SKM-1 treated with dmso at 0.1 percent for 144 hours (cell line): ENCODE measurements at regions not wholly inside any gene's neighbourhood (a gene's known extent, or its start where the extent isn't known, plus 50 kb on each side); places are given as distances from the start of the nearest gene placed in this dataset.

Experiments used
- DNase-seq: peaks from one replicate; lab custom pipeline; 2025; ENCODE audit not compliant: unreplicated experiment; lab: John Stamatoyannopoulos, UW

DNA sequence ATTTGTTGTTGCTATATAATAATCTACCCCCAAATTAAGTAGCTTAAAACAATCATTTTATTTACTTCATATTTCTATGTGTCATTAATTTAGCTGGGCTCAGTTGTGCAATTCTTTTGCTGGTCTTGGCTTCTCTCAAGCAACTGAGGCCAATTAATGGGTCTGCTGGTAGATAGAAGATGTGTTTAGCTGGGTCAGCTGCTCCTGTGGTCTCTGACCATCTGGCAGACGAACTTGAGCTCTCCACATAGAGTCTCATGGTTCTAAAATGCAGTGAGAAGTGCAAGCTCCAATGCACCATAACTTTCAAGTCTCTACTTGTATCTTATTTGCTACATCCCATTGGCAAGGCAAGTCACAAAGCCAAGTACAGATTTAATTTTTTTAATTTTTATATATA is 515.6 kb downstream of the ZIC1 start:
- DNase-seq, result no peak

DNA sequence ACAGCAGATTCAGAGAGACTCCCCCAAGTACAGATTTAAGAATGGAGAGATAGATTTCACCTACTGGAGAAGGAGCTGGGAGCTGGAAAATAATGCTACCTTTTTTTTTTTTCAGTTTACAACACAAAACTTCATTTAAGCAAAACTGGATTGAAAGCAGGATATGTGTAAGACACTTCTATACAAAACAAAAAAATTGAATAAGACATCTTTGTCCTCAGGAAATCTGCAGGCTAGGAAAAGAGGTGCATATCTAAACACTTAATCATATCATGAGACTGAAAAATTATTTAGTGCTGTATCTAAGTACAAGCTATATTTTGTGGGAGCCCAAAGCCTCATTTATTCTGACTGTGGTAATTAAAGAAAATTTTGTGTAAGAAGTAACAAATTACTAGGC is 516.1 kb downstream of the ZIC1 start:
- no peak for DNase-seq

DNA sequence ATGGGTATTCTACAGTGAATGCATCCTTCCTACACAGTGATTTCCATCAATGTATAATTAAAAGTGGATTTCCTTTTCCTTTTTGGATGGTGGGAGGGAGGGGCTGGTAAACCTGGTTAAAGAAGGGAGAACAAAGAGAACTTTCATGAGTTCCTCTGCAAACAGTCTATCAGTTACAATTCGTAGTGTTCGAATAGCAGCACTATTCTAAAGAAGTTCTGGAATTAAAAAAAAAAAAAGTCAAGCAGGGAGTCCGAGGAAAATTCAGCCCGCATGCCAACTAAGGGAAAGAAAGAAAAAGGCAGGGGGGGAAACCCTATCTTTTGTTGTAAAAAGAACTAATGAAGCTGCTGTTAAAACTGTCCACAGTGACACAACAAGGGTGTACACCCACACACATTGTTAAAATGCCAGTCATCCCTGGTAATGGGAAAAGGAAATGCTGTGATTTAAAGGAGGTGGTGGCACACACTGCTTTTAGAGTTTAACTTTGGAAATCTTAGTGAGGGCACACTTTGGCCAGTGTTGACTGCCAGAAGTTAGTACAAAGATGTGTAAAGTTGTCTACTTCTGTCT is 521.2 kb downstream of the ZIC1 start:
- no peak for DNase-seq

DNA sequence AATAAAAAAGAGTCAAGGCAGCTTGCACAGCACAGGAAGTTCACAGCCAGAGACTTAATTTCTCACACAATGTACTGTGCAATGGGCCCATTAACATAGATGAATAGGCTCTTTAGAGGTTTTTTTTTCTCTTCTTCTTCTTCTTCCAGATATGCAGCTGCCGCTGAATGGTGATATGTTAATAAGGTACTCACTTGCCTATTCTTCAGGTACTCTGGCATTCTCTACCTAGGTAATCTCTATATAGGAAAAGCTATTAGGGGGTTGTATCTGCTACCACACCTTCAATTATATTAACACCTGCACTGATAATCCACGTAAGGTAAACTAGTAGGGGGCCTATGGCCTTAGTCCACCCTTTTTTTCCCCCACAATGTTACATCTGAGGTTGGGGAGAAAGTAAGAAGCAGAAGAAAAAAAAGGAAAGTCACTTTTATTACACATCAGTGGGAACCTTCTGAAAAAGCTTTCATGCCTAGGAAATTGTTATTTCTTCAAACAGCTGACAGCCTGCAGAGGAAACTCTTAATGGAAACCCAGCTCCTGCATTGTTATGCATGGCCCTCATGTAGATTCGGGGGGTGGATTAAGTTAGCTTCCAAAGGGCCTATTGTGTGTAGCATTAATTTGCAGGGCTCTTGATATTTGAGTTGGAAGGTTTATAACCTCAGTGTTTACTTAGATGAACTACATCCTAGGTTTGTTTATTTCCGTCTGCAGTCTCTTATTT is 525.5 kb downstream of the ZIC1 start:
- no peak for DNase-seq

DNA sequence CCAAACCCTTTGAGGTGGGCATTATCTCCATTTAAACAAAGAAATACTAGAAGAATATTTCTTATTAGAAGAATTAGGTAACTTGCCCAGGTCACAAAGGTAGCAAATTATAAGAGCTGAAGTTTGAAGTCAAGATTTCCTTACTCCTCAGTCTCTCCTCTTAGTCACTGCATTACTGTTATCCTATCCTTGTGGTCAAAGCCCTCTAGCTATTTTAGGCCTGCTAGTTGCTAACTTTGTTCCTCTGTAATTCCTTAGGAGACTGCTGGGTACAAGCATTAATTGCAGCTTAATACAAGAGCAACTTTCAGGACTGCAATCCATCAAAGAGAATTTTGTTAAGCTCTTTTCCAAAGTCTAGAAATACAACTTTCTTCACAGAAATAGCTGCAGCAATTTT is 528.2 kb downstream of the ZIC1 start:
- DNase-seq, result no peak

DNA sequence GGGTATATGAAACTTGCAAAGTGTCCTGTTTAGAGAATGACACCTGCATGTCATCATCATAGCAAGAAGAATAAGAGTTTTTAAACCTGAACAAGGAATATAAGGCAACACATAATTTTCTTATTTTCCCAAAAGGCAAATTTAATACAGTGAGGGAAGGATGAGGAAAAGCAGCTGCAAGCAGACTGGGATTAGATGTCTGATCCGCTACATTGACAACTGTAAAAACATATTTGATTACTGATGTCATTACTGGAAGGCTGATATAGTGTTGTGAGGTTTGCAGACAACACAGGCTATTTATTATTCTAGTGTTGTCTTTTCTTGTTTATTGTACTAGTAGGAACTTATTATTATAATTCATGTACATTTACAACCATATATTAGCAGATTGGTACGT is 528.7 kb downstream of the ZIC1 start:
- DNase-seq, result no peak

DNA sequence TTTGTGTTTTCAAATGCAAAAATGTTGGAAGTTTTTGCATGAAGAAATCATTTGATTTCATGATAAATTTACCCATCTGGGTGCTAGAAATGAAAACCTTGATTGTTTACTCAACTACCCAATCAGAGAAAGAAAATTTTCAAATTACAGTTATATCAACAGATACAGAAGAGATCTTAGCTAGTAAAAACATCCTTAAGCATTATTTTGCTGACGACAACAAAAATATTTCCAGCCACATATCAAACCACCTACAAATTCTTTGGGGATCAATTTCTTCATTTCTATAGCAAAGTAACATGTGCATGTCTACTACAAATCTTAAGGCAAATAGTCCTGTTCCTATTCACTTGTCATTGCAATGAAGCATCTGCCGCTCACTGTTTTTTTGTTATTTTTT is 530.3 kb downstream of the ZIC1 start:
- DNase-seq, result no peak

DNA sequence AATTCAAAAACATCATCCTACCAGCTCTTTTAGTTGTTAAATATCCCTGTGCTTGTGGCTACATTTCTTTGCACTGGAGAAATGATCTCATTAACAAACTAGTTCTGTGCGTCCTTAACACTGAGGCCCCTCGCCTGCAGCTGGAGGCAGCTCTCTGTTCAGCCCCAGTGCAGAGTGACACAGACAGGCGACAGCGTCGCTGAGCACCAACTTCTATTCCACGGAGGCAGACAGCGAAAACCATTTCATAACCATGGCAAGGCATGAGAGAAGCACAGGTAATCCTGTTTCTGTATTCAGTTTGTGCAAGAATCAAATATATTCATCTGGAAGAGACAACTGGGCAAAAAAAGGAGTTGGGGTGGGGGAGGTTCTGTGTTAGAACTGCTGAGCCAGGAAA is 530.7 kb downstream of the ZIC1 start:
- DNase-seq, result no peak

DNA sequence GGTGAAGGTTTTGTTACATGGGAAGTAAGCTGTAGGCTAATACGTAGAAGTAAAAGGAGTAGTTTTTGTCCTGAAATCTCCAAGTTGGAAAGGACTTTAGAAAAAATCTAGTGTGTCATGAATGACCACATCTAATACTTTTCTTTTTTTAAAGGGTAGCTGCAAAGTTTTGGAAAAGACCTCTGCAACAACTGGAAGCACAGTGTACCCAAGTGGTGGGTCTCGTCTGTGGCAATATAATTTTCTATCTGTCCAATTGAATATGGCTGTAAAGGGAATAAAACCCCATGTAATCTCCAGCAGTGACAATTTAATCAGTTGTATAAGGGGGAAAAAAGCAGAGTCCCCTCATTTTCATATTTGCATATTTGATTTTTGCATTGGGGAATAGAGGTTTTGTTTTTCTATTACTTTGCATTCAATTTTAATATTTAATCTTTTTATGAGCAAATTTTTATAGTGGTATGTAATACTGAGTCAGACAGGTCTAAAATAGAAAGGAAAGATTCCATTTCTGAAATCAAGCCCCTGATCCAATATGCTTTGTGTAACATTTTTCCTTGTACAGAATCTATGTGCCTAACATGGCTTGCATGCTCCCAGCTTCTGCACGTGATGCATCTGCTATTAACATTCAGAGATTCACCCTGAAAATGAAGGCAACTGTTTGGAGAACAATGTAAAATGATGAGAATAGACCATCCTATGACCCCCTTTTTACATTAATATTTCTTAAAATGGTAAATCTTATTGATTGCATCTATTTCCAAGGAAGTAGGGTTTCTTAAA is 531.4 kb downstream of the ZIC1 start:
- no peak for DNase-seq

DNA sequence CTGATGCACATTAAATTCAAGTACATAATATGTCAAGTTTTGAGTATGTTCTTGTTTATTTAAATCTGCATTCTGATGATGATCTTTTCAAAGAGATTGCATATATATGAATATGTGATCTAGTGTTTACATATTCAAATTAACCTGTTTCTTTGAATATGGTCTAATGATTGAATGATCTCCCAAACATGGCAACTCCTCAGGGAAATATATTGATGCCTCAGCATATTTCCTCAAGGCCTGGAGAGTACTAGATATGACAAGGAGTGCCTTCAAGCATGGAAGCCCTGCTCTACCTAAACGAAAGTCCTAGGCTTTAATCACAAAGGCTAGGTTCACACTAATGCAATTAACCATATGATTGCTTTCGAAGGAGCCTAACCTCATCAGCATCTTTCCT is 532.8 kb downstream of the ZIC1 start:
- DNase-seq, result no peak

DNA sequence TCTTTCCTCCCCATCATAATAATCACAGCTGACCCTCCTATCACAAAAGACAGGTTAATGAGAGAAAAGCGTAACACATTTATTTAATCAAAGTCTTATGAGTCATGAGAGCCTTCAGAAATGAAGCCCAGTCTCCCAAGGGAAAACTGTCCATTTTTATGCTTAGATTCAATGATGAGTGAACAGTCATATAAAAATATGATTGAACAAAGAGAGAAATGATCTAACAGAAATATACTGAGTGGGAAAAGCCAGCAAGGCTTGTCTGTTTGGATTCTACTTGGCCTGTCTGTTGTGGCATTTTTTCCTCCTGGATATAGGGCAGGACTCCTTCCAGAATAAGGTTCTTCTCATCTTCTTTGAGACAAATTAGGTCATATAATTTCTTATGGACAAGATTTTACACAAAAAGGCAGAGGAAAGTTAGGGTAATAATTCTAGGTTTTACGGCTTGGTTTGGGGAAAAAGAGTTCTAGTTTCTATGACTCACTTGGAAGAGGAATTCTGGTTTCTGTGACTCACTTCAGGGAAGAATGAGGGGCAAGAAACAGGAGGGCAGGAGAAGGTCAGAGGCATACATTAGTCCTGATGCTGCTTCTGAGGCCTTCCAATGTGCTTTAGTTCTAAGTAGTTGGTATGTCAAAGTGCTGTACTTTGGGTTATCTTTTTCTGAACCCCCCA is 534.2 kb downstream of the ZIC1 start:
- DNase-seq, result no peak

DNA sequence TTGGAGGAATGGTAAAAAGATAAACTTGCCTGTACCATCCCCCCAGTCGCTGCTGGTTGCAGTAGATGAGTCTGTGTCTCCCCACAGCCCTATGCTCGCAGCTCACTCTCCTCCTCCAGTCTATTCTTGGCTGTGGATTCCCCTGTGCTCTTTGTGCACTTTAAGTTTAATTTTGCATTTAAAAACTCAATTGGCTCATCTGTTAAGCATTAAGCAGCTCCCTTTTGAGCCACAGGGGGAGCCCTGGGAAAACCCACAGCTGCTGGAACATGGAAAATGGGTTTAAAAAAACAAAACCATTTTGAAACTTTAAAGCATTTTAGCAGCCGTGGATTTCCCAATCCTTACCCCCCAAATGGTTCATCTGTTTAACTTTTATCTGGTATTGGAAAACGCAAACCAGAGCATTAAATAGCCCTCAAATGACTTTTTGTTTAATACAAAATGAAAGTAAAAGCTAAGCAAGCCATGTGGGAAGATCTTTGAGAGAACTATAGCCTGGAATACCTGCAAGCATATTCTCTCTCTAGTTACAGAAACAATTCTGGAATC is 536.9 kb downstream of the ZIC1 start:
- DNase-seq, result no peak

DNA sequence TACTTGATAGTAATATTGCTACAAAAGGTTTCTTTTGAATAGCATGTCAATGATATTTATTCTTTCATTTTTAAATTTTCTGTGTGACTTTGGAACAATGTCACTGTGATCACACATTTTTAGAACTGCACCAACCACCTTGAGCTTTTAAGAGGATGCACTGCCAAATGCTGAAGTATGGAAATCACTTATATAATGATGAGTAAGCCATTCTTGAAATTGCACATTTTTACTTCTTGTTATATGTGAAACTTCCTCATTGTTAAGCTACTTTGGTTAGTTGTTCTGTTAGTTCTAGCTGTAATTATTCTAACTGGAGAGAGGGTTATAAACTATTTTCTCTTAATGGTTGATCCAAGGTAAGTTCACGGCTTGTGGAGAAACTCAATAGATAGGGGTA is 547.5 kb downstream of the ZIC1 start:
- peak; percentile 26 for DNase-seq

DNA sequence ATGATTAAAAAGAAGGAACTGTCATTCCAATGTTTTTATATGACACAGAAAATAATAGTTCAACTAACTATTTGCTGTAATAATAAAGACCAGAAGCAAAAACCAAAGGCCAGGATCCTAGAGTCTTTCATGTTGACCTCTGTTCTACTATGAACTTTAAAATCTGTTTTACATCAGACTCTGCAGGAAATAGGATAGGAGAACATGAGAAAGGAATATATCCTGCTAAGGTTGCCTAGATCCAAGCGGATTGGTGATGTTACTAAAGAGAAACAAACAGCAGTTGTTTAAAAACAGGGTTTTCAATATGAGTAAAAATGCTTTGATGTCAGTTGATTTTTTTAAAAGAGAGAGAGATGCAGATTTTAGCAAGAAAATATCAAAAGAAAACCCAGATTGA is 549.6 kb downstream of the ZIC1 start:
- DNase-seq, result no peak

DNA sequence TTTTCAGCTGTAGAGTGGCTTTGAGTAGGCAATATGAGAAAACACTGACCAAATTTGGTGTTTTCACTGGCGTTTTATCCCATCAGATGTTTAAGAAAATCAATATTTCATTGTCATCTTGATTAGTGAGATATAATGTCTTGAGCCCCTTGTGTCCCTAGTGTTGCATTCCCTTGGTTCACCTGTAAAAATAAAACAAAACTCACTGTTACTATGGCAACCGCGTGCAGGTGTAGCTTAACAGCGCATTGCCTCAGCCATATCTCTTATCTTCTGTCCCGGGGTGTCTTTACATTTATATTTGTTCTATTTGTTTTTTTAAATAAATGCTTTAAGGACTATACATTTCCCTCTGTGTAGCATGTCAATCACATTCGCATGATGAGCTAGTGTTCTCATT is 551.6 kb downstream of the ZIC1 start:
- no peak for DNase-seq

DNA sequence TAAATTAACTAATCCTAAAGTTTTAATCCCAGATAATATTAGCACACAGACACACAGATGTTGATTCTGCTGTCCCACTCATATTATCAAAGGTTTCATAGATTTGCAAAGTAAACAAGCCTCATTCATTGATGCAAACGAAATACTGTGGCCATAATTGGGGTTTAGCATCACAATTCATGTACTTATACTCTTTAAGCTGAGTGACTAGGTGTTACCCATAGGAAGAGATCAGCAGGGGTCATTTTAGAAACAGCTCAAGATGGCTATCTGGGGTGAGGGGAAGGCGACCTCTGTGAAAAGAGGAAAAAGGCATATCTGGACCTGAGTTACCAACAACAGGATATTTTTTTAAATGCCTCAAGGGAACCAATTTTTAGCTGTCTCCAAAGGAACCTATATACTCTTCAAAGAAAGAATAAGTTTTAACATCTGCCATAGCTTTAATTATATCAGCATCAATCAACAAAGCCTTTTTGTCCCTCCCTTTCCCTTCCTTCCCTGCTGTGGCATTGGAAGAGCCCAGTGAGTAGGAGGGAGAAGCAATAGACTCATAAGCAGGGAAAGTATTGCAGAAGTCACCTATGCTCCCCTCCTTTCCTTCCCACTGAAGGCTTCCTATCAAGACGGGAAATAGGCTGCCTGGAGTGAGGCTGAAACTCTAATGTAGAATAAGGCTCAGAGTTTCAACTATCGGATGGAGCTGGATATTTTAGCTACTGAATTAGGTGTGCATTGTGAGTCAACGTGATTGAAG is 553.4 kb downstream of the ZIC1 start:
- DNase-seq, result no peak

DNA sequence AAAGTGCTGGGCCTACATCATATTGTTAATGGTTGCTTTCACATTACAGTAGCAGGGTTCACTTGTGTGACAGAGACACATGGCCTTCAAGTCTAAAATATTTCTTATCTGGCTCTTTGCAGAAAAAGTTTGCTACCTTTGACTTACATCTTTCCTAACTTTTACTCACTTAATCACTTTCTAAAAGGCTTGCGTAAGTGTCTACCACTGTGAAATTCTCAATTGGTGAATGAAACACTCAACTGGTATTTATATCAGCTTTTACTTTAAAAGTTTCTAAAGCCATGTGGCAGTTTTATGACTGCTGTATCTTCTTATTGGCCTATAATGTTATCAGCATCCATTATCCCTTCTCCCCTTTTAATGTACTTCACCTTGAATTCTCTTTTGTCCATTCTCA is 554.5 kb downstream of the ZIC1 start:
- no peak for DNase-seq

DNA sequence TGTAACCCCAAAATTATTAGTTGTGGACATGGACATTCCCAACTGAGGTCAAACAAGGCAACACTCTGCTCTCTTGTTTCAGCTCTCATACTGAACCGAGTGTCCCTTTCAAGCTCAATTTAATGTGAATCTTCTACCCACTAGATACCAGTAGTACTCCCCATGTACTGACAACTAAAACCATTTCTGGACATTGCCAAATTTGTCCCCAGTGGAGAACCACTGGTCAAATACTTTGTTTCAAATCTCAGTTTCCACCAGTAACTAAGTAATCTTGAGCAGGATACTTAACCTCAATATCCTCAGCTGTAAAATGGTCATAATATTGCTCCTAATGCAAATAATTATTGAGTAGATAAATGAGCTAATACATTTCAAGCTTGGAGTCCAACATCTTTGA is 566.0 kb downstream of the ZIC1 start:
- DNase-seq, result no peak

DNA sequence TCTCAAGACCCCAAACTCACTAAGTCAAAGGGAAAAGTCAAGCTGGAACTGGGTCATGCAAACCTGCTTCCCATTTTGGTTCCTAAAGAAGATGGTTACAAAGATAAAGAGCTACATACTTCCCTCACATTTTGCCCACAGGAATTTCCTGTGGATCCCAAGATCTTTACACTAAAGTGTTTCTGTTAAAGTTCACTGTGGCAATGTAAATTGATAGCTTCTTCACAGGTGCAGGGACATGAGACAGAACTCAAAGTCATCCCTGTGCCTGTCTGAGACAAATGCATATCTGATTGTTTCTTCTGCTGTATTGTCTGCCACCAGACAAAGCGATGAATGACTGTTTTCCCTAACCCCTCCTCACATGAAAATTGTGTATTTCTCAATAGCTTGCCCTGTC is 567.8 kb downstream of the ZIC1 start:
- no peak for DNase-seq

DNA sequence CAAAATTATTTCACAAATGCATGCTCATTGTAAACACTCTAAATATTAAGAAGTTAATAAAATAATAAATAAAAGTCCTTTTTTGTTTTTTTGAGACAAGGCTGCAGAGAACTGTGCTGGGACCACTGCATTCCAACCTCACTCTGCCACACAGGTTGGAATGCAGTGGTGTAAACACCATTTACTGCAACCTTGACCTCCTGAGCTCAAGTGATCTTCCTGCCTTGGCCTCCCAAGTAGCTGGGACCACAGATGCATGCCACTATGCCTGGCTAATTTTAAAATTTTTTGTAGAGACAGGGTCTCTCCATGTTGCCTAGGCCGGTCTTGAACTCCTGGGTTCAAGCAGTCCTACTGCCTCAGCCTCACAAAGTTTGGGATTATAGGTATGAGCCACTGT is 578.4 kb downstream of the ZIC1 start:
- DNase-seq, result no peak

DNA sequence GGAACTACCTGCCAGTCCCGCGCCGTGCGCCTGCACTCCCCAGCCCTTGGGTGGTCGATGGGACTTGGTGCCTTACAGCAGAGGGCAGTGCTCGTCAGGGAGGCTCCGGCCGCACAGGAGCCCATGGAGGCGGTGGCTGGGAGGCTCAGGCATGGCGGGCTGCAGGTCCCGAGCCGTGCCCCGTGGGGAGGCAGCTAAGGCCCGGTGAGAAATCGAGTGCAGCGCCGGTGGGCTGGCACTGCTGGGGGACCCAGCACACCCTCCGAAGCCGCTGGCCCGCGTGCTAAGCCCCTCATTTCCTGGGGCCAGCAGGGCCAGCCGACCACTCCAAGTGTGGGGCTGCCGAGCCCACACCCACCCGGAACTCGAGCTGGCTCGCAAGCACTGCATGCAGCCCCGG is 580.2 kb downstream of the ZIC1 start:
- no peak for DNase-seq
